K562 (cell line): ENCODE measurements at regions not wholly inside any gene's neighbourhood (a gene's known extent, or its start where the extent isn't known, plus 50 kb on each side); places are given as distances from the start of the nearest gene placed in this dataset.

ENCODE experiments used
- ATAC-seq: fragments of 200-7000 bp; cut with Tn5 transposase; 3 replicates; pipeline ENCODE4 v1.9.1; 2020; ENCODE audit warnings: moderate library complexity
- BruUV-seq: library from RNA; stranded (reverse); fragments of 400-500 nt; replicated peaks from 2 replicates; lab custom pipeline; 2021; lab: Mats Ljungman, UMichigan
- CTCF ChIA-PET: fragments of 300-600 bp; formaldehyde crosslinking; extraction: SDS; loops from one replicate; lab custom pipeline; 2021; ENCODE audit warnings: low intra/inter-chr PET ratio; lab: Yijun Ruan, JAX
- POLR2A ChIA-PET: fragments of 300-600, 350-650 bp; sonication (Branson Sonifier 250); formaldehyde crosslinking; extraction: SDS; loops from one replicate; lab custom pipeline; 2021; ENCODE audit warnings: antibody characterized with exemption, inconsistent platforms; lab: Yijun Ruan, JAX
- DNase-seq, 4 experiments: peaks; one replicate each; pipeline versions ENCODE4 v3.0.0 to v3.0.0-alpha.2; 2011 to 2018; ENCODE audit warnings: low spot score in 3 of 4, mixed read lengths in 3 of 4; ENCODE audit errors: extremely low read depth in 1 of 4
- FAIRE-seq: peaks from 2 replicates; lab custom pipeline; 2011; peaks lifted over from hg19 to GRCh38; lab: Jason Lieb, UNC
- H2AFZ ChIP-seq: 2 replicates; pipeline ENCODE4 v1.6.0; 2011; ENCODE audit warnings: low read depth, low read length, control low read depth, inconsistent platforms
- H3K27ac ChIP-seq: fragments of 200-600 bp; 3 replicates; pipeline ENCODE4 v1.8.0; 2011; ENCODE audit warnings: low read depth, mild to moderate bottlenecking, control low read depth, inconsistent platforms, low read length, moderate library complexity, mixed read lengths; ENCODE audit errors: extremely low read depth
- H3K27me3 ChIP-seq, 2 experiments: fragments of 300-600 bp in 1 of 2; 2 replicates in 1 of 2; 3 replicates in 1 of 2; pipeline versions ENCODE4 v1.6.0 to v1.8.0; 2011; ENCODE audit warnings: inconsistent platforms in 2 of 2, low read length in 2 of 2, mild to moderate bottlenecking in 1 of 2, mixed read lengths in 1 of 2, moderate library complexity in 1 of 2; ENCODE audit not compliant: control insufficient read depth in 2 of 2, insufficient read depth in 2 of 2
- H3K36me3 ChIP-seq: fragments of 300-600 bp; 3 replicates; pipeline ENCODE4 v1.8.0; 2011; ENCODE audit warnings: mild to moderate bottlenecking, low read length, inconsistent platforms; ENCODE audit not compliant: control insufficient read depth, insufficient read depth
- H3K4me1 ChIP-seq, 2 experiments: fragments of 200-600 bp in 1 of 2; replicated peaks in 1 of 2; 2 replicates in 1 of 2; 3 replicates in 1 of 2; pipeline versions ENCODE4 v1.5.1 to v1.8.0; 2011; ENCODE audit warnings: inconsistent platforms in 2 of 2, low read length in 2 of 2, mild to moderate bottlenecking in 1 of 2, mixed read lengths in 1 of 2, moderate library complexity in 1 of 2; ENCODE audit not compliant: control insufficient read depth in 2 of 2, insufficient read depth in 2 of 2
- H3K4me2 ChIP-seq: 2 replicates; pipeline ENCODE4 v1.6.1; 2011; ENCODE audit warnings: low read length, control low read depth, inconsistent platforms, mixed read lengths; ENCODE audit not compliant: insufficient read depth
- H3K4me3 ChIP-seq: fragments of 200-600 bp; sonication (generic), shearing (Covaris generic); 2 replicates; pipeline ENCODE4 v1.5.1; 2016; ENCODE audit warnings: control low read depth, inconsistent platforms
- H3K79me2 ChIP-seq: fragments of 200-600 bp; 3 replicates; pipeline ENCODE4 v1.8.0; 2011; ENCODE audit warnings: low read length, inconsistent platforms; ENCODE audit not compliant: control insufficient read depth, insufficient read depth
- H3K9ac ChIP-seq, 2 experiments: 2 replicates each; pipeline versions ENCODE4 v1.6.0 to v1.6.1; 2011; ENCODE audit warnings: low read depth in 2 of 2, low read length in 2 of 2, control low read depth in 1 of 2, inconsistent platforms in 1 of 2, mild to moderate bottlenecking in 1 of 2, mixed read lengths in 1 of 2; ENCODE audit not compliant: insufficient read depth in 1 of 2
- H3K9me1 ChIP-seq: one replicate; pipeline ENCODE4 v1.6.0; 2011; ENCODE audit warnings: inconsistent platforms, mild to moderate bottlenecking, low read length, moderate library complexity; ENCODE audit not compliant: control insufficient read depth, insufficient read depth
- H3K9me3 ChIP-seq: replicated peaks from 2 replicates; pipeline ENCODE4 v1.5.1; 2011; ENCODE audit warnings: low read depth, low read length, inconsistent platforms; ENCODE audit not compliant: control insufficient read depth, insufficient read depth
- H4K20me1 ChIP-seq: replicated peaks from 2 replicates; pipeline ENCODE4 v1.6.1; 2011; ENCODE audit warnings: low read length, inconsistent platforms, mixed read lengths; ENCODE audit not compliant: control insufficient read depth, insufficient read depth
- ARID1B ChIP-seq: fragments of 450-650 bp; IDR thresholded peaks from 2 replicates; pipeline ENCODE4 v1.6.1; 2016; ENCODE audit warnings: antibody characterized with exemption, mild to moderate bottlenecking, inconsistent platforms
- CHD2 ChIP-seq: IDR thresholded peaks from 2 replicates; pipeline ENCODE4 v1.6.1; 2011; ENCODE audit warnings: low read depth, low read length
- LCOR ChIP-seq: sonication (generic); formaldehyde crosslinking; IDR thresholded peaks from 2 replicates; pipeline ENCODE4 v1.8.0; 2022; ENCODE audit warnings: mild to moderate bottlenecking, missing genetic modification reagents
- MECOM ChIP-seq: fragments of 250-450 bp; sonication (Bioruptor Pico); IDR thresholded peaks from 2 replicates; pipeline ENCODE4 v1.8.0; 2022; ENCODE audit warnings: inconsistent platforms
- MED1 ChIP-seq: sonication (generic); formaldehyde crosslinking; IDR thresholded peaks from 2 replicates; pipeline ENCODE4 v1.8.1; 2023; ENCODE audit warnings: missing genetic modification reagents, borderline replicate concordance
- MEIS2 ChIP-seq: fragments of 450-650 bp; IDR thresholded peaks from 2 replicates; pipeline ENCODE4 v1.6.1; 2014; ENCODE audit warnings: mild to moderate bottlenecking; ENCODE audit not compliant: partially characterized antibody
- NR2C1 ChIP-seq, 2 experiments: fragments of 450-650 bp; IDR thresholded peaks; 2 replicates each; pipeline ENCODE4 v1.6.1; 2017; ENCODE audit warnings: mild to moderate bottlenecking in 2 of 2, antibody characterized with exemption in 1 of 2, inconsistent platforms in 1 of 2, missing compliant biosample characterization in 1 of 2, missing genetic modification characterization in 1 of 2
- NR4A1 ChIP-seq, 2 experiments: fragments of 250-450 bp in 1 of 2; fragments of 450-650 bp in 1 of 2; sonication (Bioruptor Pico) in 1 of 2; IDR thresholded peaks; 2 replicates each; pipeline versions ENCODE4 v1.4.0 to v1.6.1; 2016 to 2020; ENCODE audit warnings: mild to moderate bottlenecking in 2 of 2, missing compliant biosample characterization in 1 of 2, missing genetic modification characterization in 1 of 2, moderate library complexity in 1 of 2
- POLR2B ChIP-seq: fragments of 450-650 bp; IDR thresholded peaks from 2 replicates; pipeline ENCODE4 v1.6.1; 2018; ENCODE audit warnings: low read depth; ENCODE audit not compliant: partially characterized antibody
- SAP30 ChIP-seq: fragments of 200-600 bp; sonication (generic); IDR thresholded peaks from 2 replicates; pipeline ENCODE4 v1.6.1; 2012; ENCODE audit warnings: borderline replicate concordance, low read depth, mild to moderate bottlenecking, moderate library complexity, low read length, control low read depth, inconsistent platforms; ENCODE audit not compliant: insufficient read depth, poor library complexity, severe bottlenecking
- TARDBP ChIP-seq: fragments of 450-650 bp; IDR thresholded peaks from 2 replicates; pipeline ENCODE4 v1.6.1; 2016
- ZNF146 ChIP-seq: IDR thresholded peaks from one replicate; pipeline ENCODE4 v1.6.1; 2018; ENCODE audit warnings: missing compliant biosample characterization; ENCODE audit not compliant: unreplicated experiment
- ZNF263 ChIP-seq: sonication (generic); formaldehyde crosslinking; IDR thresholded peaks from 2 replicates; pipeline ENCODE4 v1.8.0; 2022; ENCODE audit warnings: mild to moderate bottlenecking, missing genetic modification reagents, borderline replicate concordance
- WGBS: fragments of 100-300 bp; shearing (Covaris generic); methylation state at CpG from one replicate; pipeline ENCODE4 v1.1.6; 2016; ENCODE audit warnings: low coverage, mixed read lengths; ENCODE audit not compliant: insufficient coverage; ENCODE audit errors: missing lambda C conversion rate; 5-methylcytosine and 5-hydroxymethylcytosine counted together
- in situ Hi-C: fragments of 300-500 bp; cut with MboI; formaldehyde crosslinking; loops from 4 replicates; pipeline ENCODE4 v1.15.0; 2018; ENCODE audit warnings: inconsistent platforms, mixed read lengths
- intact Hi-C: fragments of 100-400 bp; cut with micrococcal nuclease; formaldehyde crosslinking; loops from 2 replicates; pipeline ENCODE4 v1.14.2; 2022
- TF ChIP-seq, protein P1 (sequence below): fragments of 450-650 bp; formaldehyde crosslinking; IDR thresholded peaks from 2 replicates; pipeline ENCODE4 v1.4.0; 2020; ENCODE audit warnings: mild to moderate bottlenecking, moderate library complexity
- TF ChIP-seq, protein P2 (sequence below): fragments of 450-650 bp; IDR thresholded peaks from 2 replicates; pipeline ENCODE4 v1.6.1; 2016; ENCODE audit warnings: low read depth, mild to moderate bottlenecking, moderate library complexity

DNA sequence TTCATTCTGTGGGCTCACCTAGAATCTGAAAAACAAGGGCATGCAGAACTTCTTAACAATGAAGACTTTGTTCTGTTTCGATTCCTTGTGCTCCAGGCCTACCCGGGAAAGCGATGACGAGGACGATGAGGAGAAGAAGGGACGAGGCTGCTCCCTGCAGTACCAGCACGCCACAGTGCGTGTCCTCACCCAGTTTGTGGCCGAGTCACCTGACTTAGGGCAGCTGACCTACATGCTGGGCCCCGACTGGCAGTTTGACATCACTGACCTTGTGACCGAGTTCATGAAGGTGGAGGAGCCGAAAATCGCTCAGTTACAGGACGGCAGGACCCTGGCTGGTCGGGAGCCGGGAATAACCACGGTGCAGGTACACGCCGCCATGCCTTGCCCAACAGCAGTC, 585.4 kb downstream of the AACS start:
- no peak overlapping the region for H3K4me2 ChIP-seq
- TF ChIP-seq ZNF263 (no peak), ARID1B (no peak), NR4A1 (CRISPR knock-in tag; IDR thresholded peaks at IDR 0.05) (no peak), NR4A1 (tag; IDR thresholded peaks at IDR 0.05) (no peak), SAP30 (no peak), ZNF146 (CRISPR knock-in tag) (no peak), LCOR (CRISPR knock-in tag) (no peak), MEIS2 (no peak), MED1 (CRISPR knock-in tag) (no peak), CHD2 (no peak), NR2C1 (IDR thresholded peaks at IDR 0.05) (no peak), NR2C1 (tag; IDR thresholded peaks at IDR 0.05) (no peak), MECOM (CRISPR knock-in tag) (no peak), TARDBP (no peak), POLR2B (no peak)
- TF ChIP-seq, protein P1, sequence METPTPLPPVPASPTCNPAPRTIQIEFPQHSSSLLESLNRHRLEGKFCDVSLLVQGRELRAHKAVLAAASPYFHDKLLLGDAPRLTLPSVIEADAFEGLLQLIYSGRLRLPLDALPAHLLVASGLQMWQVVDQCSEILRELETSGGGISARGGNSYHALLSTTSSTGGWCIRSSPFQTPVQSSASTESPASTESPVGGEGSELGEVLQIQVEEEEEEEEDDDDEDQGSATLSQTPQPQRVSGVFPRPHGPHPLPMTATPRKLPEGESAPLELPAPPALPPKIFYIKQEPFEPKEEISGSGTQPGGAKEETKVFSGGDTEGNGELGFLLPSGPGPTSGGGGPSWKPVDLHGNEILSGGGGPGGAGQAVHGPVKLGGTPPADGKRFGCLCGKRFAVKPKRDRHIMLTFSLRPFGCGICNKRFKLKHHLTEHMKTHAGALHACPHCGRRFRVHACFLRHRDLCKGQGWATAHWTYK (CRISPR knock-in tag), result no peak
- TF ChIP-seq, protein P2, sequence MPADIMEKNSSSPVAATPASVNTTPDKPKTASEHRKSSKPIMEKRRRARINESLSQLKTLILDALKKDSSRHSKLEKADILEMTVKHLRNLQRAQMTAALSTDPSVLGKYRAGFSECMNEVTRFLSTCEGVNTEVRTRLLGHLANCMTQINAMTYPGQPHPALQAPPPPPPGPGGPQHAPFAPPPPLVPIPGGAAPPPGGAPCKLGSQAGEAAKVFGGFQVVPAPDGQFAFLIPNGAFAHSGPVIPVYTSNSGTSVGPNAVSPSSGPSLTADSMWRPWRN, result no peak
- TF ChIP-seq, all 486 proteins: peak for 0
- Histone ChIP-seq H3K9me3 (no peaks in the 10 kb centered on the region), H2AFZ (no peak overlapping the region), H3K27ac (no peak overlapping the region), H3K27me3 (no peaks in the 10 kb centered on the region), H3K4me3 (no peak overlapping the region), H3K4me1 (no peaks in the 10 kb centered on the region), H3K36me3 (no peaks in the 10 kb centered on the region), H4K20me1 (no peaks in the 10 kb centered on the region), H3K79me2 (no peaks in the 10 kb centered on the region), H3K9me1 (no peaks in the 10 kb centered on the region), H3K9ac (no peak overlapping the region)
- ChIA-PET POLR2A (no interaction called here), CTCF (no interaction called here)
- no peak for ATAC-seq
- BruUV-seq, result no TSS peak
- WGBS, result under 1% methylated on average over 19 of the region's 19 CpGs
- no peak for FAIRE-seq
- DNase-seq, result no peak
- intact Hi-C loops (no loop called here), in situ Hi-C loops (no loop called here)
